GM12875 (cell line): ENCODE measurements at regions not wholly inside any gene's neighbourhood (a gene's known extent, or its start where the extent isn't known, plus 50 kb on each side); places are given as distances from the start of the nearest gene placed in this dataset.

Source experiments
- H3K4me3 ChIP-seq: one replicate; pipeline ENCODE4 v1.5.1; 2011; ENCODE audit warnings: low read depth, low read length, control low read depth
- CTCF ChIP-seq: IDR thresholded peaks from 2 replicates; pipeline ENCODE4 v1.5.1; 2011; ENCODE audit warnings: low read depth, mild to moderate bottlenecking, control low read depth, inconsistent platforms, low read length, moderate library complexity, borderline replicate concordance; ENCODE audit not compliant: insufficient read depth

DNA sequence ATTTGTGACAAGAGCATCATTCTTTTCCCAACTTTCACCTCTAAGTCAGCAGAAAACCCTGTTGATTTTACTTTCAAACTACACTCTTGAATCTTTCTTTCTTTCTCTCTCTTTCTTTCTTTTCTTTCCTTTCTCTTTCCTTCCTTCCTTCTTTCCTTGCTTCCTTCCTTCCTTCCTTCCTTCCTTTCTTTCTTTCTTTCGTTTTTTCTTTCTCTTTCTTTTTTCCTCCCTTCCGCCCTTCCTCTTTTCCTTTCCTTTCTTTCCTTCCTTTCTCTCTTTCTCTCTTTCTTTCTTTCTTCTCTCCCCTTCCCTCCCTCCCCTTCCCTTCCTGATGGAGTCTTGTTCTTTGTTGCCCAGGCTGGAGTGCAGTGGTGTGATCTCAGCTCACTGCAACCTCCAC lies 649.5 kb downstream of the PLCL1 start:
- TF ChIP-seq CTCF, result no peak
- H3K4me3 ChIP-seq, result no peak overlapping the region

DNA sequence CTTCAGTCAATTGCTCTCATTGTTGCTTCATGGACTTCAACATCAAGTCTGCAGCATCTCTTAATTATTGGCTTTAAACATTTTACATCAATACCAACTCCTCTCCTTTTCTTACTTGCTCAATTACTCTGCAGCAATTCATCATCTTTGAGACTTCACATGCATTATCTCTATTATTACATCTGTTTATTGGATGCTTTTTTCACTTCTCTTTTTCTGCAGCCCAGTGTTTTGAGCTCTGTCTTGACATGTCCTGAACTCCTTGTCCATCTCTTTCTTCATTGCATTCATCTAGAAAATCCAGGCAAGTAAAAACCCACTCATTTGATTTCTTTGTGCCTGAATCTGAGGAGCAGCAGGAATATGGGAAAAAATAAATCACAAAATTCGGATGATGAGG lies 647.9 kb downstream of the PLCL1 start:
- H3K4me3 ChIP-seq, result no peak overlapping the region
- TF ChIP-seq CTCF, result no peak

- no peak overlapping the region for H3K4me3 ChIP-seq
- no peak for TF ChIP-seq CTCF
Measured at GRCh38 chr2:198448789-198449188, 644.4 kb downstream of the PLCL1 start.

DNA sequence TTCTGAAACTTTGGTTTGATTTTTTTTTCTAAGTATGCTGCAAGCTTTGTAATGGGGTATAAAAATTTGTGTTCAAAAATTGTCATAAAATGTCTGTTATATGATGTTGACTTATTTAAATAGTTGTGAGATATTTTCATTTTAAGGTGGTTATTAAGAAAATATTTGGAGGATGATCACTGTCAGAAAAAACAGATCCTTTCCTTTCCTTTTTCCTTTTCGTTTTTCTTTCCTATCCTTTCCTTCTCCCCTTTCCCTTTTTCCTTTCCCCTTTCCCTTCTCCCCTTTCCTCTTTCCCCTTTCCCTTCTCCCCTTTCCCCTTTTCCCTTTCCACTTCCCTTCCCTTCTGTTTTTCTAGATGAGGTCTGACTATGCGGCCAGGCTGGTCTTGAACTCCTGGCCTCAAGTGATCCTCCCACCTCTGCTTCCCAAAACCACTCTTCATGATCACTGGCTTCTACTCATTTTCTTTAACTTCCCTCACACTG lies 640.5 kb downstream of the PLCL1 start:
- TF ChIP-seq CTCF, result no peak
- H3K4me3 ChIP-seq, result no peak overlapping the region

DNA sequence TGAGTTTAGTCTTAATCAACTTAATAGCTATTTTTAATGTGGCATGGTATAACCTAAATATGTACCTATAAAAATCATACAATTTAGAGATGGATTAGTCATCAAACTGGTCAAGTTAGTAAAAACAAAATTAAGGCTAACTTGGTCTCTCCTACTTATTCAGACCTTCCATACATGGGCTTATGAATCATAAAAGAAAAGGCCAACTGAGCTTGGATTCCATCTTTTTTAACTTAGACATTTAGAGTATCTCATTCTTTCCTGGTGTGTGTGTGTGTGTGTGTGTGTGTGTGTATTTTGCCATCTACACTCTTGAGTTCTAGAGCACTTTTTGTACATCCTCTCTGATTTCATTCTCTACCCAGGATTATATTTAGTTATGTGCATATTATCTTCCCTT lies 637.5 kb downstream of the PLCL1 start:
- H3K4me3 ChIP-seq, result no peak overlapping the region
- no peak for TF ChIP-seq CTCF

DNA sequence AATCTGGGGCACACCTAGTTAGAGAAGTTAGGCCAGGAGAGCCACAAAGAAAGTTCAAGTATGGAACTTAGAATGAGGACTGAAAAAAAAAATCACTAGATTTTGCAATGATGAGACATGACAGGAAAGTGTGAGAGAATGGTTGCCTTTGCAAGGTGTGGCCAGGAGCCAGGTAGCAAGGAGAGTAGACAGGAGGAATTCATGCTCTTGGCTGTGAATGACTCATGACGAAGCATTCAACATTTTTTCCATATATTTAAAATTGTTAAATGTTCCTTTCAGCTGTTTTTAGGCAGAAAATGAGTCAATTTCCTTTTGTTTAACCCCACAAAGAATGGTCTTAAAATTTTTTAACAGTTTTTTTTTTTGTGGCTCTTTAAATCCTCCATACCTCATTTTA lies 636.9 kb downstream of the PLCL1 start:
- H3K4me3 ChIP-seq, result no peak overlapping the region
- TF ChIP-seq CTCF, result no peak

GRCh38 chr2:198440833-198441232 lies 636.4 kb downstream of the PLCL1 start:
- TF ChIP-seq CTCF, result no peak
- H3K4me3 ChIP-seq, result no peak overlapping the region
